Trophoblast cell (in vitro differentiated cells and primary cell): ENCODE measurements at regions not wholly inside any gene's neighbourhood (a gene's known extent, or its start where the extent isn't known, plus 50 kb on each side); places are given as distances from the start of the nearest gene placed in this dataset.

Source experiments
- DNase-seq, 2 donors: peaks; one replicate each; pipeline ENCODE4 v3.0.0-alpha.2; 2016
- H2AFZ ChIP-seq: 2 replicates; pipeline ENCODE4 v1.6.1; 2013; ENCODE audit warnings: low read length, moderate library complexity, mild to moderate bottlenecking; ENCODE audit not compliant: insufficient read depth, poor library complexity
- H2AK5ac ChIP-seq: 2 replicates; pipeline ENCODE4 v1.6.1; 2013; ENCODE audit warnings: mild to moderate bottlenecking, low read length
- H2BK120ac ChIP-seq: 2 replicates; pipeline ENCODE4 v1.6.1; 2013; ENCODE audit warnings: low read length, mild to moderate bottlenecking, moderate library complexity; ENCODE audit not compliant: insufficient read depth, poor library complexity
- H2BK12ac ChIP-seq: 2 replicates; pipeline ENCODE4 v1.6.1; 2013; ENCODE audit warnings: mild to moderate bottlenecking, low read length, moderate library complexity
- H2BK5ac ChIP-seq: 2 replicates; pipeline ENCODE4 v1.6.1; 2013; ENCODE audit warnings: low read length, low read depth, moderate library complexity, mild to moderate bottlenecking; ENCODE audit not compliant: poor library complexity
- H3K14ac ChIP-seq: 2 replicates; pipeline ENCODE4 v1.6.1; 2013; ENCODE audit warnings: mild to moderate bottlenecking, low read length
- H3K18ac ChIP-seq: 2 replicates; pipeline ENCODE4 v1.6.1; 2013; ENCODE audit warnings: mild to moderate bottlenecking, low read length
- H3K23ac ChIP-seq: 2 replicates; pipeline ENCODE4 v1.6.1; 2013; ENCODE audit warnings: low read length
- H3K27ac ChIP-seq: 2 replicates; pipeline ENCODE4 v1.5.1; 2013; ENCODE audit warnings: low read depth, mild to moderate bottlenecking, inconsistent platforms, low read length, moderate library complexity
- H3K27me3 ChIP-seq: 2 replicates; pipeline ENCODE4 v1.6.1; 2013; ENCODE audit warnings: inconsistent platforms, mild to moderate bottlenecking, low read length, moderate library complexity; ENCODE audit not compliant: insufficient read depth
- H3K36me3 ChIP-seq, 2 experiments: 1 replicate in 1 of 2; 2 replicates in 1 of 2; pipeline ENCODE4 v1.6.1; 2013; ENCODE audit warnings: low read length in 2 of 2, mild to moderate bottlenecking in 2 of 2, moderate library complexity in 1 of 2; ENCODE audit not compliant: insufficient read depth in 2 of 2, control insufficient read depth in 1 of 2
- H3K4ac ChIP-seq: 2 replicates; pipeline ENCODE4 v1.6.1; 2013; ENCODE audit warnings: low read depth, mild to moderate bottlenecking, low read length, moderate library complexity
- H3K4me1 ChIP-seq, 2 experiments: 1 replicate in 1 of 2; 2 replicates in 1 of 2; pipeline ENCODE4 v1.6.1; 2013; ENCODE audit warnings: low read length in 2 of 2, mild to moderate bottlenecking in 2 of 2, moderate library complexity in 1 of 2; ENCODE audit not compliant: insufficient read depth in 2 of 2, control insufficient read depth in 1 of 2
- H3K4me2 ChIP-seq: 2 replicates; pipeline ENCODE4 v1.6.1; 2013; ENCODE audit warnings: inconsistent platforms, mild to moderate bottlenecking, low read length, moderate library complexity
- H3K4me3 ChIP-seq: 2 replicates; pipeline ENCODE4 v1.5.1; 2013; ENCODE audit warnings: mild to moderate bottlenecking, low read depth, low read length, inconsistent platforms
- H3K79me1 ChIP-seq: one replicate; pipeline ENCODE4 v1.6.1; 2013; ENCODE audit warnings: low read length
- H3K79me2 ChIP-seq: 2 replicates; pipeline ENCODE4 v1.6.1; 2013; ENCODE audit warnings: low read length, mild to moderate bottlenecking; ENCODE audit not compliant: control insufficient read depth, insufficient read depth, poor library complexity
- H3K9ac ChIP-seq: 2 replicates; pipeline ENCODE4 v1.6.1; 2013; ENCODE audit warnings: mild to moderate bottlenecking, low read length
- H3K9me3 ChIP-seq: 2 replicates; pipeline ENCODE4 v1.6.1; 2013; ENCODE audit warnings: low read depth, mild to moderate bottlenecking, control low read depth, inconsistent platforms, low read length; ENCODE audit not compliant: insufficient read depth
- H4K12ac ChIP-seq: 2 replicates; pipeline ENCODE4 v1.6.1; 2013; ENCODE audit warnings: low read depth, mild to moderate bottlenecking, low read length, moderate library complexity
- H4K8ac ChIP-seq: 2 replicates; pipeline ENCODE4 v1.6.1; 2013; ENCODE audit warnings: low read depth, mild to moderate bottlenecking, low read length, moderate library complexity
- H4K91ac ChIP-seq: one replicate; pipeline ENCODE4 v1.6.1; 2013; ENCODE audit warnings: low read depth, mild to moderate bottlenecking, low read length, moderate library complexity
- WGBS: extraction: QIAGEN DNeasy Blood & Tissue Kit; methylation state at CpG from one replicate; pipeline ENCODE4 v1.1.7; 2013; ENCODE audit warnings: missing lambda C conversion rate; ENCODE audit not compliant: insufficient read length, insufficient coverage; ENCODE audit errors: extremely low coverage; 5-methylcytosine and 5-hydroxymethylcytosine counted together

GRCh38 chr1:217983051-217983375 is 302.1 kb upstream of the RRP15 start:
- Histone ChIP-seq H4K12ac (no peak overlapping the region), H3K9ac (no peak overlapping the region), H3K18ac (no peak overlapping the region), H3K4ac (no peak overlapping the region), H4K91ac (no peak overlapping the region), H3K23ac (no peak overlapping the region), H3K4me3 (no peak overlapping the region), H2AK5ac (no peak overlapping the region), H3K4me1 (no peaks in the 10 kb centered on the region), H3K27me3 (no peaks in the 10 kb centered on the region), H3K9me3 (no peaks in the 10 kb centered on the region), H3K79me2 (no peaks in the 10 kb centered on the region), H3K36me3 (no peaks in the 10 kb centered on the region), H3K79me1 (no peaks in the 10 kb centered on the region), H2BK120ac (no peak overlapping the region), H2AFZ (no peak overlapping the region), H2BK12ac (no peak overlapping the region), H3K4me2 (no peak overlapping the region), H3K14ac (no peak overlapping the region), H4K8ac (no peak overlapping the region), H2BK5ac (no peak overlapping the region), H3K27ac (no peak overlapping the region)
- no peak for DNase-seq
- WGBS: no CpG with 5 or more reads among the region's 4 CpGs

- H2BK120ac ChIP-seq: no peak overlapping the region
- no peaks in the 10 kb centered on the region for H3K9me3 ChIP-seq
Observed at GRCh38 chr1:217985641-217986040, 299.5 kb upstream of the RRP15 start.

GRCh38 chr1:217989510-217989909 is 295.6 kb upstream of the RRP15 start:
- H3K79me1 ChIP-seq: no peaks in the 10 kb centered on the region
- H3K27ac ChIP-seq: no peak overlapping the region
- no peak overlapping the region for H3K9ac ChIP-seq
- no peak overlapping the region for H4K91ac ChIP-seq
- H3K18ac ChIP-seq: no peak overlapping the region
- no peaks in the 10 kb centered on the region for H3K4me1 ChIP-seq
- H3K36me3 ChIP-seq: no peaks in the 10 kb centered on the region
- no CpG with 5 or more reads among the region's 2 CpGs for WGBS
- no peaks in the 10 kb centered on the region for H3K9me3 ChIP-seq
- no peak for DNase-seq
- H3K14ac ChIP-seq: no peak overlapping the region
- no peak overlapping the region for H4K8ac ChIP-seq
- H3K4ac ChIP-seq: no peak overlapping the region
- H3K27me3 ChIP-seq: no peaks in the 10 kb centered on the region
- no peak overlapping the region for H2AK5ac ChIP-seq
- H2BK120ac ChIP-seq: no peak overlapping the region
- H3K4me3 ChIP-seq: no peak overlapping the region
- H4K12ac ChIP-seq: no peak overlapping the region
- no peak overlapping the region for H3K23ac ChIP-seq
- no peak overlapping the region for H2BK12ac ChIP-seq
- H3K79me2 ChIP-seq: no peaks in the 10 kb centered on the region
- no peak overlapping the region for H2BK5ac ChIP-seq
- no peak overlapping the region for H3K4me2 ChIP-seq
- H2AFZ ChIP-seq: no peak overlapping the region

More at GRCh38 chr1:217985641-217986040, 299.5 kb upstream of the RRP15 start:
- Histone ChIP-seq H4K91ac (no peak overlapping the region), H2BK5ac (no peak overlapping the region), H3K9ac (no peak overlapping the region), H2AFZ (no peak overlapping the region), H4K12ac (no peak overlapping the region), H4K8ac (no peak overlapping the region), H2AK5ac (no peak overlapping the region), H3K27me3 (no peaks in the 10 kb centered on the region), H3K4me3 (no peak overlapping the region), H3K18ac (no peak overlapping the region), H3K4me2 (no peak overlapping the region), H3K27ac (no peak overlapping the region), H3K4me1 (no peaks in the 10 kb centered on the region), H3K23ac (no peak overlapping the region), H3K79me1 (no peaks in the 10 kb centered on the region), H3K4ac (no peak overlapping the region), H3K79me2 (no peaks in the 10 kb centered on the region), H3K36me3 (no peaks in the 10 kb centered on the region), H3K14ac (no peak overlapping the region), H2BK12ac (no peak overlapping the region)
- WGBS: no CpG with 5 or more reads among the region's 1 CpG
- no peak for DNase-seq

GRCh38 chr1:217993439-217993838 is 291.7 kb upstream of the RRP15 start:
- Histone ChIP-seq H3K79me1 (no peaks in the 10 kb centered on the region), H2BK5ac (no peak overlapping the region), H2AFZ (no peak overlapping the region), H4K8ac (no peak overlapping the region), H4K91ac (no peak overlapping the region), H3K36me3 (no peaks in the 10 kb centered on the region), H3K9me3 (no peaks in the 10 kb centered on the region), H2BK12ac (no peak overlapping the region), H3K23ac (no peak overlapping the region), H3K18ac (no peak overlapping the region), H3K9ac (no peak overlapping the region), H2BK120ac (no peak overlapping the region), H3K4me2 (no peak overlapping the region), H3K4me3 (no peak overlapping the region), H3K27ac (no peak overlapping the region), H3K79me2 (no peaks in the 10 kb centered on the region), H3K4ac (no peak overlapping the region), H3K27me3 (no peaks in the 10 kb centered on the region), H3K14ac (no peak overlapping the region), H3K4me1 (no peaks in the 10 kb centered on the region), H4K12ac (no peak overlapping the region), H2AK5ac (no peak overlapping the region)
- WGBS: 100% methylated on average over 1 of the region's 4 CpGs
- DNase-seq: no peak
